RPMI8226 (cell line): ENCODE measurements at regions not wholly inside any gene's neighbourhood (a gene's known extent, or its start where the extent isn't known, plus 50 kb on each side); places are given as distances from the start of the nearest gene placed in this dataset.

ENCODE experiments used
- DNase-seq: peaks from one replicate; pipeline ENCODE4 v3.0.0-alpha.2; 2015

- DNase-seq = peak; percentile 82
Measured at GRCh38 chr22:48585916-48586798, 1241.5 kb downstream of the BRD1 start.

GRCh38 chr22:48584170-48584569 lies 1243.5 kb downstream of the BRD1 start:
- DNase-seq = no peak

- peak; percentile 42 for DNase-seq
Measured at GRCh38 chr22:48581796-48582469, 1245.7 kb downstream of the BRD1 start.

GRCh38 chr22:48581205-48581766 lies 1246.4 kb downstream of the BRD1 start:
- DNase-seq = no peak

DNA sequence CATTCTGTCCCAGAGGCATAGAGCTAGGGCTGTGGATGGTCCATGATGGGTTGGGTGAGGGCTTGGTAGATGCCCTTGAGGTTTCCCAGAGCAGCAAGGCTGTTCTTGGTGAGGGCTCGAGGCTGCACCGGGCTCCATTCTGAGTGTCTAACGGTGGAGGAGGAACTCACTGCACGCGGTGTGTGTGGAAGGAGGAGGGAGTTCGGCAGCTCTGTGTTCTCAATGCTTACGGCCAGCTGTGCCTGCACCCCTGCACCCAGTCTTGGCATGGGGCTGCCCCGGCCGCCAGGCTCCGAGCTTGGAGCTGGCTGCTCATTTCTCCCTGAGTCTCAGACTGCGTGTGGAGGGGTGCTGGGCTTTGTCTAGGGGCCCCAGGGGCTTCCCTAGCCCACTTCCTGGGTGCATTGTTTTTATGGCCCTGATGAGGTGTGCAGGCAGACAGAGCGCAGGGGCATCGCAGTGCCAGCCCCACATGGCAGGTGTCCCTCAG lies 1247.1 kb downstream of the BRD1 start:
- peak; percentile 48 for DNase-seq

- no peak for DNase-seq
Measured at GRCh38 chr22:48579928-48580309, 1247.8 kb downstream of the BRD1 start.

DNA sequence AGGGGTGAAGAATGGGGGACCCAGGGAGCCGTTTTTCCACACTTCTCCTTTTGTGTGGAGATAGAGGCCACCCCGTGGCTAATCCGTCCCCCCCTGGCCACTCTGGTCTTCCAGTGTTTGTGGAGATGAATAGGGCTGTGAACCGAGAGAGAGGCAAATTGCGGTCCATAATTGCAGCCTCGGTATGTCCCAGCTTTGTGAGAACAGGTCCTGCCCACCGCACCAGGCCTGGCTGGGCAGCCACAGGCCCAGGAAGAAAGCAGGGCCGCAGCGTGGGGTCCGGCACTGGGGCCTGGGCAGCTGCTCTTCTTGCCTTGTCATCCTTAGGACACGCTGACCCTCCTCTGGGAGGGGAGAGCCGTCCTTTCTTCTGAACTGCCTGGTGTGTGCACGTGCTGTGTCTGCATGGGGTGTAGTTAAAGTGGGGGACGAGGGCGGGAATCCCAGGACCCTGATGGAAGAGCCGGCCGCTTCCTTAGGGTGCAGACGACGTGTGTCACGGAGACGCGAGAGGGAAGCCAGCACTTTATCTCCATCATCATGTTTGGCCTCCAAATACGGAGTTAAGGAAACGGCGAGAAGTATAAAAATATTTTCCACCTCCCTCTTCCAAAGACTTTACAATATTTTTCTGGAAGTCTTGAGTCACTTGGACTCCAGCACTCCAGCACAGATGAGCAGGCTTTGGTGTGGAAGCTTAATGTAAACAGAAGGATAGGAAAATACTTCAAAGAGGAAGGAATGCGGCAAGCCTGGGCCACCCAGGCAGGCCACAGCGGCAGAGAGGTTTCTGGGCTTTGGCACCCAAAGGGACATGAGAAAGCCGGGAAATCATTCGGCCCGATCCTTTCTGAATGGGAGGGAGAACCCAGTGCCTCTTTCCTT lies 1248.4 kb downstream of the BRD1 start:
- no peak for DNase-seq

DNA sequence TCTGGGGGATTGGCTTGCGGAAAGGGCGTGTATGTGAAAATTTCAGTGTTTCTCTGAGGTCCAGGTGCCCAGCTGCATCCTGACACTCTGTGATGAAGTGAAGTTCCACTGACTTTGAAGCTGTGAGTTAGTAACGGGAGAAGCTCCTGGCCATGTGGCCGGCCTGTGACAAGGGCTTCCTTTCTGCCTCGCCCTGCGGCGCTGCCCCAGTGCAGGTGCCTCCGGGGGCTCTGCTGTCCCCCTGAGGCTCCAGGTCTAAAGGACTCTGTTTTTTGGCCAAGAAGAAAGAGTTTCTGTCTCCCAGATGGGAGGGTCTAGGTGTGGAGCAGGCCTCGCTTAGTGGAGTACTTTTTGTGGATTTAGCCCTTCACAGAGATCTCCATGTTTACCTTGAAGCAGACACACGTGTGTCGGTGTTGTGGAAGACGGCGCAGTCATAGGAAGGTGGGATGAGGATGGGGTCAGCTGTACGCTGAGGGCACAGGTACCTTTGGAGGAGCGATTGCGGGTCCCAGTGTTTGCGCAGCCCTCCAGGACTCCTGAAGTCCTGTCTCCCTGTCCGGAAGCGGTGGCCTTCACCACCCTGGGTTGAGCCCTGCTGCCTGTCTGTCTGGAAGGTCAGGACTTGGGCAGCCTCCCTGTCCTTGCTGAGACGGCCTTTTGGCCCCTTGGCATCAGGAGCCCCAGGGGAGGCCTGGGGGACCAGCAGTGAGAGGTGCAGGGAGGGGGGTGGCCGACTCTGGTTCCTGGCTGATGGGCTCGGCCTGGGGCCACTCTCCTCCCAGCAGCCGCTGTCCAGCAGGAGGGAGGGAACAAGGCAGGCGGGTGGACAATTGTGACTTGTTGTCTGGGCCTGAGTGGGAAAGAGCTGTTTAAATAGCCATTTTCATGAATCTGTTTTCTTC lies 1249.3 kb downstream of the BRD1 start:
- DNase-seq = no peak

DNA sequence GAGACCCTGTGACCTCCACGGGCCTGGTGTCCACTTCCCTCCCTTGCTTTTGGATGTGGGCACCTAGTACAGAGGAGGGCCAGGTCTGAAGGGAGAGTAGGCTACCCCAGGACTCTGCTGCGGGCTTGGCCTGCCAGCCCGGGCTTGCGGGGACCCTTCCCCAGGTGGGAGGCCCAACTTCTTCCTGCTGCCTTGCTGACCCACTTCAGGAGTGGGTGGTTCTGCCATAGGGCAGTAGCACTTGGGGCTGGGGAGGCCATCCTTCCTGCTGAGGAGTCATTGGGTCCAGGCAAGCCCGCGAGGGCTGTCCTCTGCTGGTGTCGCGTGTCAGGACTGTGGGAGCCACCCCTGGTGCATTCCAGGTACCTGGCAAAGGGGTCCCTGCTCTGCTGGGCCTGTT lies 1250.0 kb downstream of the BRD1 start:
- DNase-seq = no peak

DNA sequence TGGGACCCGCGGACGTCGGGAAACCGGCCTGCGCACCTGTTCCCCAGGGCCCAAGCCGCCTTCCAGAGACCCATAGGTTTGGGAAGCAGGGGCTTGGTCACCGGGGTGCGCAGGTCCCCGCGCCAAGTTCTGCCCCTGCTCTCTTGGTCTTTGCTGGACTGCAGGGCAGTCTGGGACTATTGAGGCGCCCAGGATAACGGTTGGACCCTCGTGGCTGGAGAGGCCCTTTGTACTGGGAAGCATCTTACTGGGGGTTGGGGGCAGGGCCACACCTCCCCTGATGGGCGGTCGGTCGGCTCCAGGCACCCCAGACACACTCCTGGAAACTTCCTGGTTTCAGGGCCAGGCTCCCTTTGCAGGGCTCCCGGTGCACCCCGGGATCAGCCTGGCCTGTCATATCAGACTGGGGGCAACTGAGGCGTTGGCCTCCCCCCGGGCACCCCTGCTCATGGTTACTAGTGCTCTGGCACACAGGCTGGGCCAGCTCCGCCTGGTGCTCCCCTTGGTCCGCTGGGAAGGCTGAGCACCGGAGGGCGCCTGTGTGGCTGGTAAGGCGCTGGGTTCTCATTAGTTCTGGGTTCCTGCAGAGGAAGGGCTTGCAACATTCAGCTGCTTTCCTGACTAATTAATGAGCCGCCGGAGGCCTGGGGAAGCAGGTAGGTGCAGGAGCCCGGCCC lies 1250.5 kb downstream of the BRD1 start:
- DNase-seq = no peak

- DNase-seq = peak; percentile 61
Measured at GRCh38 chr22:48576333-48577013, 1251.2 kb downstream of the BRD1 start.

DNA sequence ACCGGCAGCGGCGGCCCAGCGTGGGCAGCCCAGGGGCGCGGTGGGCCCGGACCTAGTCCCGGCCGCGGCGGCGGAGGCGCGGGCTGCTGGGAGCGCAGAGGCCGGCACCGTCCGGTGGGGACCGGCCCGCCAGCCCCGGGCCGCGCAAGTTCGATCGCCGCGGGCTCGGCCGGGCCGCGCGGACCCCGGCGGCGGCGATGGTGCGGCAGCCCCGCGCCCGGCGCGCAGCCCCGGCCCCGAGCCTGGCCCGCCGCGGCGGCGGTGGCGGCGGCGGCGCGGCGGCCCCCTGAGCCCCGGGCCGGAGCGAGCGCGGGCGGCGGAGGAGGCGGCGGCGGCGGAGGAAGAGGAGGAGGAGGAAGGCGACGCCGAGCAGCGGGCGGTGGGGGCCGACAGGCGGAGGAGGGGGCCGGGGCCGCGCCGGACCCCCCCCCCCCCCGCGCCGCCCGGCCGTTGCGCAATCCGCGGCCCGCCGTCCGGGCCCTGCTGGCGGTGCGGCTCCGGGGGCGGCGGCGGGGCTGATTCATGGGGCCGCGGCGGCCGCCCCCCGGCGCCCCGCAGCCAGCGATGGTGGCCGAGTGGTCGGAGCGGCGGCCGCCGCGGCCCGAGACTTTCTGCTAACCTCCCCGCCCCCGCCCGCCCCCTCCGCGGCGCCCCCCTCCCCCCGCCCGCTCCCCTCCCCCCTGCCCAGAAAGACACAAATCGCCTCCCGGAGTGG lies 1251.9 kb downstream of the BRD1 start:
- no peak for DNase-seq

- peak; percentile 89 for DNase-seq
Measured at GRCh38 chr22:48574776-48575617, 1252.7 kb downstream of the BRD1 start.

DNA sequence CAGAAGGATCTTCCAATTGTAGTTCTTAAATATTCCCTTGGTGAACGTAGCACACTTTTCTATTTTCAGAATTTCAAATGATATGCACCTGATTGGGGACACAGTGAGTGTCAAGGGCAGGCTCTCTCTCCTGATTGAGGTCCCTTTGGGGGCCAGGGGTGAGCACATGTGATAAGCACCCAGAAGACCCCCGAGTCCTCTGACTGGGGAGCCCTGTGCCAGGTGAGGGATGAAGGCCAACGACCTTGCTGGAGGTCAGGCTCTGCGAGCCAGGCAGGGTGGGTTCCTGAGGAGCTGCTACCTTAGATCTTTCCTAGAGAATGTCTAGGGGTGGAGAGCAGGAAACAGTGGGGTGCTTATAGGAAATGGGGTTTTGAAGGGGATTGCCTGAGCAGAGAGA lies 1253.9 kb downstream of the BRD1 start:
- no peak for DNase-seq

- no peak for DNase-seq
Measured at GRCh38 chr22:48572951-48573350, 1254.7 kb downstream of the BRD1 start.

GRCh38 chr22:48570912-48571311 lies 1256.8 kb downstream of the BRD1 start:
- DNase-seq = no peak

GRCh38 chr22:48569476-48570233 lies 1258.0 kb downstream of the BRD1 start:
- DNase-seq = no peak

- DNase-seq = no peak
Measured at GRCh38 chr22:48568736-48569330, 1258.8 kb downstream of the BRD1 start.
